PFSK-1 (cell line): ENCODE measurements at regions not wholly inside any gene's neighbourhood (a gene's known extent, or its start where the extent isn't known, plus 50 kb on each side); places are given as distances from the start of the nearest gene placed in this dataset.

Source experiments
- FOXP2 ChIP-seq: optimal IDR thresholded peaks from 2 replicates; pipeline ENCODE3; 2011; ENCODE audit warnings: borderline replicate concordance, control low read depth, inconsistent platforms; ENCODE audit not compliant: insufficient read depth; ENCODE audit errors: extremely low read length, extremely low read depth
- POLR2AphosphoS5 ChIP-seq: IDR thresholded peaks from 2 replicates; pipeline ENCODE4 v1.6.1; 2012; ENCODE audit warnings: low read depth, mild to moderate bottlenecking, control low read depth, low read length, moderate library complexity
- REST ChIP-seq, 2 experiments: IDR thresholded peaks; 2 replicates each; pipeline versions ENCODE4 v1.6.1 to v1.8.0; 2011 to 2012; ENCODE audit warnings: low read depth in 2 of 2, low read length in 2 of 2, control low read depth in 1 of 2, inconsistent platforms in 1 of 2, mild to moderate bottlenecking in 1 of 2, moderate library complexity in 1 of 2; ENCODE audit not compliant: insufficient read depth in 1 of 2
- SIN3A ChIP-seq: IDR thresholded peaks from 2 replicates; pipeline ENCODE4 v1.6.1; 2012; ENCODE audit warnings: mild to moderate bottlenecking, low read length, moderate library complexity, borderline replicate concordance; ENCODE audit not compliant: insufficient read depth
- TAF1 ChIP-seq: IDR thresholded peaks from 2 replicates; pipeline ENCODE4 v1.6.1; 2012; ENCODE audit warnings: low read length, control low read depth, borderline replicate concordance; ENCODE audit not compliant: insufficient read depth

DNA sequence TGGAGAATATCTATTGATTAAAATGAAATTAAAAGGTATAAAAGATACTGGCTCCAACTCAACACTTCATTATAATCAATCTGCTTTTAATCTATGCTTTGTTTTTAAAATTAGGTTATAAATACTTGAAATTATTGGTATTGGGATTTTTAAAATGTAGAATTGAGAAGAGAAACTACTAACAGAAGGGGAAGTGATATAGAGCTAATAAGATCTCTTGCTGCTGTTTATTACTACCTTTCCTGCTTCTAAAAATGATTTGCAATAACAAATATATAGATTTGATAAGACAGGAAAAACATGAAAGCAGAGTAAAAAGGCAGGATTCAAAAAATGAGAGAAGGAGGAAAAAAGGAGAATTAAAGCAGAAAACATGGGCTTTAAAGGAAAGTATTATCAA is 209.3 kb upstream of the NREP start:
- no peak for TF ChIP-seq REST (IDR thresholded peaks at IDR 0.05; ENCODE audit: insufficient read depth in 1 of 2, low read depth in 2 of 2, low read length in 2 of 2)
- TF ChIP-seq FOXP2 = no peak
- TF ChIP-seq POLR2AphosphoS5 = no peak
- no peak for TF ChIP-seq TAF1
- TF ChIP-seq SIN3A = no peak

DNA sequence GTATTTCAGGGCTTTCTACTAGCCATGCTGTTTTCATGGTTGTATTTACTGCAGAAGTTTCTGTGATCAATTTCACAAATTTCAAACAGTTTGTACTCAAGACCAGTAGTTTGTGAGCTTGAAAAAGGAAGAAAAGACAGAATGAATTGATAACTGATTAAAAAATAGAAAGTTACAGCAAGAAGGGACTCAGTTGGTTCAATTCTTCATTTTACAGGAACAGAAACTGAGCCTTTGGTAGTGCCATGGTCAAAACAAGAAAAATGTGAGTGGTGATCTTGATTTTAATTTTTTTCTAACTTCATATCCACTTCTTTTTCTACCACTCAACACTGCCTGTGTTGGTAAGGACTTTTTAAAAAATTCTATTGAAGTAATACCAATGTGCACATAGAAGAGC is 206.6 kb upstream of the NREP start:
- TF ChIP-seq REST (IDR thresholded peaks at IDR 0.05; ENCODE audit: insufficient read depth in 1 of 2, low read depth in 2 of 2, low read length in 2 of 2) = no peak
- no peak for TF ChIP-seq POLR2AphosphoS5
- TF ChIP-seq TAF1 = no peak
- TF ChIP-seq SIN3A = no peak
- TF ChIP-seq FOXP2 = no peak

- no peak for TF ChIP-seq TAF1
- no peak for TF ChIP-seq FOXP2
- no peak for TF ChIP-seq REST (IDR thresholded peaks at IDR 0.05; ENCODE audit: insufficient read depth in 1 of 2, low read depth in 2 of 2, low read length in 2 of 2)
- TF ChIP-seq SIN3A = no peak
- TF ChIP-seq POLR2AphosphoS5 = no peak
Measured at GRCh38 chr5:111962906-111963305, 205.9 kb upstream of the NREP start.

GRCh38 chr5:111961862-111962261 is 204.9 kb upstream of the NREP start:
- TF ChIP-seq TAF1 (no peak), REST (IDR thresholded peaks at IDR 0.05; ENCODE audit: insufficient read depth in 1 of 2, low read depth in 2 of 2, low read length in 2 of 2) (no peak), FOXP2 (no peak), POLR2AphosphoS5 (no peak), SIN3A (no peak)

DNA sequence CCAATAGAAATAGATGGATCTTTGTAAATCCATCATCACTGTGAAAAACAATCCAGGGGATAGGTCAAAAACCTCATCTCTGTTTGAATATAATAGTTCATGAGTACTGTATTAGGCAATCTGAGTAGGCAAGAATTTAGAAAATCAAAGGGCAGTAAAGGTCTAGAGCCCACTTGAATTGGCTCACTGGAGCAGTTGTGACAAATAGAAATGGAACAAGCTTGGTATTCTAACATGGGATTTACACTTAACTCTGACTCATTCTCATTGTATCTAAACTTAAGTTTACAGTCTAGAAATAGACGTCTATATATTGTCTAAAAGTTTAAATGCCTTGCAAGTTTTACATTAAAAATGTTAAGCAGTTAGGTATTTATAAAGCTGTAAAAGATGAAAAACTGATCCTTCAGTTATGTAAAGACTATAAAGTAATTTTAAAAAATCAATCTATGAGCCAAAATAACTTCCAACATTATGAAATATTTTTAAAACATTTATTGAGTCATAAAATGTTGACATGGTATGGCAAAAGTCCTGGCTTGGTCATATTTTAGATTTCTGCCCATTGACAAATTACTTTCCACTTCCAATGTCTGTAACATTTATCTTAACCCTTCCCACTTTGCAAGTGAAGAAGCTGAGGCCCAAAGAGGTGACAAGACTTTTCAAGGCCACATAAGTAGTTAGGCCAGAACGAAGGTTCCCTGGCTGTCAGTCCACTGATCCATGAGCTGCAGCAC is 203.7 kb upstream of the NREP start:
- TF ChIP-seq SIN3A (no peak), FOXP2 (no peak), POLR2AphosphoS5 (no peak), REST (IDR thresholded peaks at IDR 0.05; ENCODE audit: insufficient read depth in 1 of 2, low read depth in 2 of 2, low read length in 2 of 2) (no peak), TAF1 (no peak)
